ENCODE measurements at regions not wholly inside any gene's neighbourhood (a gene's known extent, or its start where the extent isn't known, plus 50 kb on each side); places are given as distances from the start of the nearest gene placed in this dataset.

DNA sequence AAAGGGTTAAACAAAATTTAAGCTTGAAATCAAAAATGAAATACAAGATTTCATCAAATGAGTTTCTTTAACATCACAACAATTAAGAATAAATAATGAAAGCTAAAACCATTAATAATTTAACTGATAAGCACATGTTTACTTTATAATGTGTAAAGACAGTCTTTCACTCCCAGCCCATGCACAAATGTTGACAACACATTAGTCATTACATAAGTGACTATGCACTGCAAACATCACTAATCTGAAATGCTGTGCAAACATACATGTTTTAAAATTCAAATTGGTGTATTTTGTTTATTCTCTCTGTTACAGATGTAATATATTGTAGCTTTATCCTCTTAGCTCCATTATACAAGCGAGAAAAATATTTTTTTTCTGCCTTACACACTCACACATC, 220.6 kb upstream of the CPXCR1 start:
- no peak overlapping the region for H3K27ac Mint-ChIP-seq
- DNase-seq = no peak
- ATAC-seq (ENCODE audit: low read depth in 2 of 2) = no peak
- no peaks in the 10 kb centered on the region for H3K4me1 Mint-ChIP-seq
- H3K36me3 Mint-ChIP-seq = no peaks in the 10 kb centered on the region
- H3K4me3 Mint-ChIP-seq = no peak overlapping the region
- H3K9me3 Mint-ChIP-seq = peaks cover 4 to 15% (median 5%) of the 10 kb centered on the region in 7 donors
- H3K27me3 Mint-ChIP-seq = no peaks in the 10 kb centered on the region

DNA sequence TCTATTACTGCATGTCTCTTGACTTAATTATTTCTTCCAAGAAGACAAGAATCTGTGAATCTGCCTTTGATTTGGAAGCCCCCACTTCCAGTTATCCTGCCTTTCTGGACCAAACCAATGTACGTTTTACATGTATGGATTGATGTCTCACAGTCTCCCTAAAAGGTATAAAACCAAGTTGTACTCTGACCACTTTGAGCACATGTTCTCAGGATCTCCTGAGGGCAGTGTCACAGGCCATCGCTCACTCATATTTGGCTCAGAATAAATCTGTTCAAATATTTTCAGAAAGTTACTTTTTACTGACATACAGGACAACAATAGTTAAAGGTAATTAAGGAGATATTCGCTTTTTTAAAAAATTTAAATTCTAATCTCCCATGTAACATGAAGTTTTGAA, 188.6 kb upstream of the CPXCR1 start:
- no peak overlapping the region for H3K4me3 Mint-ChIP-seq
- no peak for ATAC-seq (ENCODE audit: low read depth in 2 of 2)
- H3K27me3 Mint-ChIP-seq = no peaks in the 10 kb centered on the region
- no peak for DNase-seq
- no peaks in the 10 kb centered on the region for H3K4me1 Mint-ChIP-seq
- peaks cover 0 to 6% (median 2%) of the 10 kb centered on the region in 7 donors for H3K9me3 Mint-ChIP-seq
- H3K36me3 Mint-ChIP-seq = no peaks in the 10 kb centered on the region
- no peak overlapping the region for H3K27ac Mint-ChIP-seq

DNA sequence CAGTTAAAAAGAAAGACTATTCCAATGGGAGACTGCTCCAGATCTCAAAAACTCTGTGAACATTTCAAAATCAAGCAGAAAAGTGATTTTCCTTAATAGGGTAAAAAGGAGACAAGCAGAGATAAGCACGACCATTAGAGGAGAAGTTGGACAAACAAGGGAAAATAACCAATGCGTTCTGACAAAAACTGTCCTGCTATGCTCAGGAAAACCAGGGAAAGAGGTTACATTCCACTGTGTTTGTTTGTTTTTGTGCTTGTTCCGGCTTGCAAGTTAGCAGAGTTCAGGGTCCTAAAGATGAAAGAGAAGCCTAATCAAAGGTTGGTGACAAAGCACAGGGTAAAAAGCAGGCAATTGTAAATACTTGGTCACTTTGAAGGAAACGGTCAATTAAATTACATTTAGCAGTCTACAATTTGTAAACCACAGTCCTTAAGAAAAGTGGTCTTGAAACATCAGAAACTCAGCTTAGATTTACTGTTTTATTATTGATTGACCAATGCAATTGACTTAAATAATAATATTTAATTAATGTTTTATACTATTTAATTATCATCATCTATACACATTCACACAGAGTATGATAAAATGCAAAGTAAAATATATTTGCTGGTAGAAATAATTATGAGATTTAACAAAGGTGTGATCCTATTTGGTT, 186.2 kb upstream of the CPXCR1 start:
- no peak overlapping the region for H3K4me3 Mint-ChIP-seq
- ATAC-seq (ENCODE audit: low read depth in 2 of 2) = no peak
- H3K9me3 Mint-ChIP-seq = peaks cover 0 to 4% (median 0%) of the 10 kb centered on the region in 7 donors
- no peaks in the 10 kb centered on the region for H3K36me3 Mint-ChIP-seq
- no peaks in the 10 kb centered on the region for H3K4me1 Mint-ChIP-seq
- H3K27ac Mint-ChIP-seq = no peak overlapping the region
- DNase-seq = no peak
- H3K27me3 Mint-ChIP-seq = no peaks in the 10 kb centered on the region

DNA sequence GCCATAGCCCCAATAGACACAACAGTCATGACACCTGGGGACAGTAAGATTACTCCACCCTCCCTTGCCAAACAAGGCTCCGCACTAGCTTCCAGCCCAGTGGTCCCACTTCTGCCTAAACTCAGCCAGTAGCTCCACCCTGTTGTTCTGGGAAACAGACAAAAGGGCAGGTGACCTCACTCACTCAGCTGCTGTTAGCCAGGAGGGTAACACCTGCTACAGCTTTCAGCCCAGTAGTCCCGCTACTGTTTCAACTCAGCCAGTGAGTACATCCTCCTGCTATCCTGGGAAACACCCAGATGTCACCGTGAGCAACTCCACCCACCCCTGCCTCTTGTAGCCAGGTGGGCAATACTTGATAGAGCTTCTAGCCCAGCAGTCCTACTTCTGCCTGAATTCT, 162.7 kb upstream of the CPXCR1 start:
- ATAC-seq (ENCODE audit: low read depth in 2 of 2) (no peak), DNase-seq (no peak)
- no peak overlapping the region for H3K27ac Mint-ChIP-seq
- peaks cover 0 to 25% (median 8%) of the 10 kb centered on the region in 7 donors for H3K9me3 Mint-ChIP-seq
- no peaks in the 10 kb centered on the region for H3K36me3 Mint-ChIP-seq
- no peaks in the 10 kb centered on the region for H3K4me1 Mint-ChIP-seq
- no peaks in the 10 kb centered on the region for H3K27me3 Mint-ChIP-seq
- H3K4me3 Mint-ChIP-seq = no peak overlapping the region

DNA sequence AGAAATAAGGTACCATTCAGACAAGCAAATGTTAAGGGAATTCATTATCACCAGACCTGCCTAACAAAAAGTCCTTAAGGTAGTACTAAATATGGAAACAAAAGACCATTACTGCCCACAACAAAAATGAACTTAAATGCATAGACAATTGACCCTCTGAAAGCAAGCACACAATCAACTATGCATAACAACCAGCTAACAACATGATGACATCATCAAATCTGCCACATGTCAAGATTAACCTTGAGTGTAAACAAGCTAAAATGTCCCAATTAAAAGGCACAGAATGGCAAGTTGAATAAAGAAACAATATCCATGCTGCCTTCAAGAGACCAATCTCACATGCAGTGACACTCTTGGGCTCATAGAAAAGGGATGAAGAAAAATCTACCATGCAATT, 160.7 kb upstream of the CPXCR1 start:
- H3K4me1 Mint-ChIP-seq = no peaks in the 10 kb centered on the region
- ATAC-seq (ENCODE audit: low read depth in 2 of 2) = no peak
- no peaks in the 10 kb centered on the region for H3K27me3 Mint-ChIP-seq
- H3K4me3 Mint-ChIP-seq = no peak overlapping the region
- no peak for DNase-seq
- H3K9me3 Mint-ChIP-seq = peaks cover 0 to 25% (median 8%) of the 10 kb centered on the region in 7 donors
- H3K36me3 Mint-ChIP-seq = no peaks in the 10 kb centered on the region
- H3K27ac Mint-ChIP-seq = no peak overlapping the region

DNA sequence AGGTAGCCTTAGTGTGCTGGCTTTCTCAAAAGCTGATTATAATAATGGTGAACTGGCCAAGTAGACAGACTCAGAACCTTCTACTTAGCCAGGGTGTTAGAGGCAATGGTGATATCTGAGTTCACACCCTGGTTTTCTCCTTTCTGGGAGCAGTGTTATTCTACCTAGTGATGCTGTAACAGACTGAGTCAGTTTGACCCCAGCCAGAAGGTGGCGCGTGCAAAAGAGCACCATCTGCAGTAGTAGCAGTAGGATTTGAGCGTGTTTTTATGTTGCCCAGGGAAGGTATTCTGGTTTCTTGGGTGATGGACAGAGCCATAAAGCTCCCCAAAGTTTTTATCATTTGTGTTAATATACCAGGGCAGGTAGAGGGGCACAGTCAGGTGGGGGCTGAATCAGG, 143.8 kb upstream of the CPXCR1 start:
- no peak for ATAC-seq (ENCODE audit: low read depth in 2 of 2)
- no peak for DNase-seq
- Mint-ChIP-seq H3K4me3 (no peak overlapping the region), H3K36me3 (no peaks in the 10 kb centered on the region), H3K4me1 (no peaks in the 10 kb centered on the region), H3K27me3 (no peaks in the 10 kb centered on the region), H3K27ac (peak overlapping the region in 1 of 6 donors; percentile 3), H3K9me3 (peaks cover 0 to 10% (median 5%) of the 10 kb centered on the region in 7 donors)

DNA sequence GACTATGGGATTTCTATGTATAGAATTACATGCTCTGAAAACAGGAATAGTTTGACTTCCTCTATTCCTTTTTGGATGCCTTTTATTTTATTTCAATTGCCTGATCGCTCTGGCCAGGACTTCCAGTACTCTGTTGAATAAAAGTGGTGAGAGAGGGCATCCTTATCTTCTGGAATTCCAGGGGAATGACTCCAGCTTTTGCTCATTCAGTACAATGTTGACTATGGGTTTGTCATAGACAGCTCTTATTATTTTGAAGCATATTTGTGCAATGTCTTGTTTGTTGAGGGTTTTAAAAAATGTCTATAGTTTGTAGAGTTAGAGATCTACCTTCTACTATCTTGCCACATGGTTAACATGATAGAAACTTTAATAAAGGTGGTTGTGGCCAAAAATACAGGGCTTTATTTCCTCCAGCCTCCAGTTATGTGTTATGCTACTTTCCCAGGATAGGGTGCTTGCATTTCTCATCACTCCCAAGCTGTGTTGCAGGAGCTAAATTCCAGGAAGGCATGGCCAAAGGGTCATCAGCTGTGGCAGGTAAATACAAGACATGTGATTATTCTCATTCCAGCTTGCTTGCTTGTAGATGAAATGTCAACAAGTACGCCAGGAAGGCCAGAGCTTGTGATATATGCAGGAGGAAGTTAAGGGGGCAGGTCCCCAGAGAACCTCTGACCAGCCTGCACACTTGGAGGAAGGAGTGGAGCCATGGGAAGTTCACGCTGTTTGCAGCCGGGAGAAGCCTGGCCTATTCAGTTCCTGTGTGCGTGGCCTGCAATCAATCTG, 142.4 kb upstream of the CPXCR1 start:
- DNase-seq = no peak
- Mint-ChIP-seq H3K36me3 (no peaks in the 10 kb centered on the region), H3K27me3 (no peaks in the 10 kb centered on the region), H3K4me1 (no peaks in the 10 kb centered on the region), H3K27ac (no peak overlapping the region), H3K4me3 (no peak overlapping the region), H3K9me3 (peaks cover 0 to 7% (median 4%) of the 10 kb centered on the region in 7 donors)
- ATAC-seq (ENCODE audit: low read depth in 2 of 2) = no peak

DNA sequence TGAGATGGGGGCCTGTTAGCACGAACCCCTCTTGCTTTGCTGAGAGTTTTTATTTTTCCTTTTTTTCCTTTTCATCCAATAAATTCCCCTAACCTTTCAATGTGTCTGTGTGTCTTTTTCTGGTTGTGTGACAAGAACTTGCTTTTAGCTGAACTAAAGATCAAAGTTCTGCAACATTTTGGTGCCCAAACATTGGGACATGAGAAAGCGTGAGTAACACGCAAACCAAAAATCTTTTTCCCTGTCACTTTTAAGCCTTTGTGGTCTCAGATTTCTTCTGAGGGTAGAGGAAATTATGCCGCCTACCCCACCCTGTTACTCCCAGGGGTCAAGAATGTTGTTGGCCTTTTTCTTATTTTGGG, 141.8 kb upstream of the CPXCR1 start:
- H3K27ac Mint-ChIP-seq = no peak overlapping the region
- H3K27me3 Mint-ChIP-seq = no peaks in the 10 kb centered on the region

DNA sequence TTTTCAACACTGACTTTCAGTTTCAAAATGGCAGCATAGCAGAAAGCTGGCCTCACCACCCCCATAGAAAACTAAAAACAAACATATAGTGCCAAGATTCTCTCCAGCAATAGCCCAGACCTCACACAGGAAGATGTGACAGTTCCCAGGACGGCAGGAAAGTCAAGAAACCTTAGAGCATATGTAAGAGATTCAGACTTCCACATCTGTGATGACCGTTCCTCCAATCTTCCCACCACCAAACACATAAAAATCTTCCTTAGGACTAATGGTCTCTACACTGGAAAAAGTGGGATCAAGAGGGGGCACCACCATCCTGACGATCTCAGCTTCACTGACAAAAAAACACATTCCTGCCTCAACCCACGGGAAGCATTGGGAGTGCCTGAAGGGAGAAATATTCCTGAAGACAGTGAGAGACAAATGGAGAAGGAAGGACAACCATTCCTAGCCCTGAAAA, 134.1 kb upstream of the CPXCR1 start:
- H3K27me3 Mint-ChIP-seq = no peaks in the 10 kb centered on the region
- no peaks in the 10 kb centered on the region for H3K36me3 Mint-ChIP-seq

More for the DNA sequence above, 141.8 kb upstream of the CPXCR1 start:
- DNase-seq = no peak
- no peaks in the 10 kb centered on the region for H3K4me1 Mint-ChIP-seq
- H3K9me3 Mint-ChIP-seq = peaks cover 0 to 4% (median under 1%) of the 10 kb centered on the region in 7 donors
- no peaks in the 10 kb centered on the region for H3K36me3 Mint-ChIP-seq
- no peak overlapping the region for H3K4me3 Mint-ChIP-seq
- ATAC-seq (ENCODE audit: low read depth in 2 of 2) = no peak

DNA sequence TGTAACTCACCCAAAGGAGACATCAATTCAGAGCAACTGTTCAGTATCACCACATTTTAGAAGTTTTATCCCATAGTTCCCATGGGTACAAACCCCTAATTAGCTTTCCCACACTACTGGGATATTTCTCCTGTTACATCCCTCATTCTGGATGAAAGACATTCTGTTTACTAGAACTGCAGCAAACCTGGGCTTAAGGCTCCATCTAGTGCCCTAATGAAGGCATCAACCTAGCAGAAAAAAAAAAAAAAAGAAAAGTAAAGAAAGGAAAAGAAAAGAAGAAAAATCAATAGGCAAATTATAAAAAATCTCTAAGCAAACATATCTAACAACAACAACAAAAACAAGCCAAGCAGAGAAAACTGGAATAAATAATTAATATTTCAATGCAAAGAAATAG, 133.7 kb upstream of the CPXCR1 start:
- ATAC-seq (ENCODE audit: low read depth in 2 of 2) (no peak), DNase-seq (no peak)
- H3K4me3 Mint-ChIP-seq = no peak overlapping the region
- no peaks in the 10 kb centered on the region for H3K36me3 Mint-ChIP-seq
- H3K9me3 Mint-ChIP-seq = peaks cover 0 to 9% (median 0%) of the 10 kb centered on the region in 7 donors
- no peaks in the 10 kb centered on the region for H3K4me1 Mint-ChIP-seq
- H3K27me3 Mint-ChIP-seq = no peaks in the 10 kb centered on the region
- no peak overlapping the region for H3K27ac Mint-ChIP-seq

More for the DNA sequence above, 134.1 kb upstream of the CPXCR1 start:
- no peaks in the 10 kb centered on the region for H3K4me1 Mint-ChIP-seq
- DNase-seq (no peak), ATAC-seq (ENCODE audit: low read depth in 2 of 2) (no peak)
- H3K27ac Mint-ChIP-seq = no peak overlapping the region
- no peak overlapping the region for H3K4me3 Mint-ChIP-seq
- H3K9me3 Mint-ChIP-seq = peaks cover 0 to 10% (median 0%) of the 10 kb centered on the region in 7 donors

DNA sequence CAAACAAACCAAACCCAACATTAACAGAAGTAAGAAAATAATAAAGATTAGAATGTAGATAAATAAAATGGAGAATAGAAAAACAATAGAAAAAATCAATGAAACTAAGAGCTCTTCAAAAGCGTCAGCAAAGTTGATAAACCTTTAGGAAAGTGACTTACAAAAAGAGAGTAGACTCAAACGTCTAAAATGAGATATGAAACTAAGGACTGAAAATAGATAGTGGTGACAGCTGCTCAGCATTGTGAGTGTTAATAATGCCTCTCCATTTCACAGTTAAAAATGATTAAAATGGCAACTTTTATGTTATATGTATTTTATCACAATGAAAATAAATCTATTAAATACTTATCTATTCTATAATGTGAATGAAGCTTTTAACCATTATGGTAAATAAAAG, 125.7 kb upstream of the CPXCR1 start:
- H3K36me3 Mint-ChIP-seq = no peaks in the 10 kb centered on the region
- ATAC-seq (ENCODE audit: low read depth in 2 of 2) (no peak), DNase-seq (no peak)
- no peak overlapping the region for H3K27ac Mint-ChIP-seq
- H3K4me3 Mint-ChIP-seq = no peak overlapping the region
- H3K27me3 Mint-ChIP-seq = no peaks in the 10 kb centered on the region
- no peaks in the 10 kb centered on the region for H3K4me1 Mint-ChIP-seq
- peaks cover 0 to 7% (median 3%) of the 10 kb centered on the region in 7 donors for H3K9me3 Mint-ChIP-seq

DNA sequence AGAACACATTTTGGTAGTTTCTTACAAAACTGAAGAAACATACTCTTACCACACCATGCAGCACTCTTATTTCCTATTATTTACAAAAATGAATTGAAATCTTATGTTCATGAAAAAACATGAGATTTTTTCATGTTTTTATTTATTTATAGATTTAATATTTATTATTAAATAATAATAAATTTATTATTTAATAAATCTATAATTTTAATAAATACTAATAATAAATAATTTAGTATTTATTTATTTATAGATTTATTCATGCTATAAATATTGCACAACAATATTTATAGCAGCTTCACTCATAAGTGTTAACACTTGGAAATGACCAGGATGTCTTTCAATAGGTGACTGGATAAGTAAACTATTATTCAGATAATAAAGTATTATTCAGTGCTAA, 91.6 kb upstream of the CPXCR1 start:
- H3K36me3 Mint-ChIP-seq = no peaks in the 10 kb centered on the region
- DNase-seq = no peak
- no peaks in the 10 kb centered on the region for H3K4me1 Mint-ChIP-seq
- H3K4me3 Mint-ChIP-seq = no peak overlapping the region
- no peak for ATAC-seq (ENCODE audit: low read depth in 2 of 2)
- peaks cover 0 to 11% (median 5%) of the 10 kb centered on the region in 7 donors for H3K9me3 Mint-ChIP-seq
- no peaks in the 10 kb centered on the region for H3K27me3 Mint-ChIP-seq
- H3K27ac Mint-ChIP-seq = no peak overlapping the region

DNA sequence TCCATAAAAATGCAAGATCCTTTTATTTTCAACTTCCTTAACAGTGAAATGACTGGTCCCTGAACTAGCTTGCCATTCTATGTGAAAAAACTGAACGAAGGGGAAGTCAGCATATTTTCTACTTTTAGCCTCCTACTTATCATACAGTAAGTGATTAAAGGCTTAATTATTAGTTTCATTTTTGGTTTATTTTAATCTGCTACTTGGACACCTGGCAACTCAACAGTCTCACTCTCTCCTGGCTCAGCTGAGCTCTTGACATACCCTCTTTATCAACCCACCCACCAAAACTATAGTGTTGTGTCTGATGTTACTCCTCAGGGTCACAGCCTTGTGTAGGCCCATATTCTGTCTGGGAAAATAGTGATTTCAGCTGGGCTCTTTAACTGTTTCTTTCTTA, 86.2 kb upstream of the CPXCR1 start:
- no peak overlapping the region for H3K27ac Mint-ChIP-seq
- H3K36me3 Mint-ChIP-seq = no peaks in the 10 kb centered on the region
- H3K4me3 Mint-ChIP-seq = no peak overlapping the region
- no peak for ATAC-seq (ENCODE audit: low read depth in 2 of 2)
- H3K4me1 Mint-ChIP-seq = no peaks in the 10 kb centered on the region
- H3K9me3 Mint-ChIP-seq = peaks cover 0 to 12% (median 5%) of the 10 kb centered on the region in 7 donors
- DNase-seq = no peak
- H3K27me3 Mint-ChIP-seq = no peaks in the 10 kb centered on the region

DNA sequence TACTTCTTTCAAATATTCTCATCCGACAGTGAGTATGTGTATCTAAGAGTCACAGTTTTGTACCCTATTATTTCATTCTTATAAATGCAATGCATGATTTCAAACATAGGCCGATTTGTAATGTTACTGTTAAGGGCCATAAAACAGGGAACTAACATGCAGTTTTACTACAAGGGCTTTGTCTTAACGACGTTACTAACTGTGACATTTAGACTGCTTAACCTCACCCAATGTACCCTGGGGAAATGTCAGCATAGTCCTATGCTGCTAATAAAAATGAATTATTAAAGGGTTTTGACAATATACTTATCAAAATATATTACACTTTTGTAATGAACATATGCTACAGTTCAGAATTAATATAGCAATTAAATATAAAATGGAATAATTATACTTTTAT, 74.8 kb upstream of the CPXCR1 start:
- Mint-ChIP-seq H3K36me3 (no peaks in the 10 kb centered on the region), H3K4me3 (no peak overlapping the region), H3K9me3 (peaks cover 0 to 12% (median 6%) of the 10 kb centered on the region in 7 donors), H3K4me1 (no peaks in the 10 kb centered on the region), H3K27me3 (no peaks in the 10 kb centered on the region), H3K27ac (no peak overlapping the region)
- no peak for DNase-seq
- ATAC-seq (ENCODE audit: low read depth in 2 of 2) = no peak
